ENCODE measurements at regions not wholly inside any gene's neighbourhood (a gene's known extent, or its start where the extent isn't known, plus 50 kb on each side); places are given as distances from the start of the nearest gene placed in this dataset.

DNA sequence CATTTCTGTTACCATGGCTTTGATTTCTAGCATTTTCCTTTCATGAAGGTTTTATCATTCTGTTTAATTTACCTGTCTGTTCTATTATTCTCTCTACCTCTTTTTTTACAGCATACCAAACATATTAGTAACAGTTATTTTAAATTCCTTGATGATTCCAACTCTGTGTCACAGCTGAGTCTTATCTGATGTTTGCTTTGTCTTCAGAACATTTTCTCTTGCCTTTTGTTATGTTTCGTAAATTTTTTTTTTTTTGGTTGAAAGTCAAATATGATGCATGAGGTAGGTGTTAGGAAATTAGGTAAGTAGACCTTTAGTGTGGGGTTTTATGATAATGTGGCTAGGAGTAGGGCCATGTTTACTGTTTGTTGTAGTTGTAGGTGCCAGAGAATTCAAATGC, 496.4 kb downstream of the FOXG1 start:
- DNase-seq (ENCODE audit: low read depth in 1 of 2, low spot score in 1 of 2): no peak
- no peak overlapping the region for H3K27ac ChIP-seq (replicated peaks)
- no peak overlapping the region for H3K4me3 ChIP-seq (replicated peaks; ENCODE audit: insufficient read depth, low read length)
- TF ChIP-seq SPI1 (IDR thresholded peaks at IDR 0.05; ENCODE audit: borderline replicate concordance, low read depth): no peak
- TF ChIP-seq POLR2AphosphoS5 (IDR thresholded peaks at IDR 0.05; ENCODE audit: low read depth): no peak
- TF ChIP-seq GABPA (IDR thresholded peaks at IDR 0.05; ENCODE audit: low read depth): no peak
- TF ChIP-seq, protein P1, sequence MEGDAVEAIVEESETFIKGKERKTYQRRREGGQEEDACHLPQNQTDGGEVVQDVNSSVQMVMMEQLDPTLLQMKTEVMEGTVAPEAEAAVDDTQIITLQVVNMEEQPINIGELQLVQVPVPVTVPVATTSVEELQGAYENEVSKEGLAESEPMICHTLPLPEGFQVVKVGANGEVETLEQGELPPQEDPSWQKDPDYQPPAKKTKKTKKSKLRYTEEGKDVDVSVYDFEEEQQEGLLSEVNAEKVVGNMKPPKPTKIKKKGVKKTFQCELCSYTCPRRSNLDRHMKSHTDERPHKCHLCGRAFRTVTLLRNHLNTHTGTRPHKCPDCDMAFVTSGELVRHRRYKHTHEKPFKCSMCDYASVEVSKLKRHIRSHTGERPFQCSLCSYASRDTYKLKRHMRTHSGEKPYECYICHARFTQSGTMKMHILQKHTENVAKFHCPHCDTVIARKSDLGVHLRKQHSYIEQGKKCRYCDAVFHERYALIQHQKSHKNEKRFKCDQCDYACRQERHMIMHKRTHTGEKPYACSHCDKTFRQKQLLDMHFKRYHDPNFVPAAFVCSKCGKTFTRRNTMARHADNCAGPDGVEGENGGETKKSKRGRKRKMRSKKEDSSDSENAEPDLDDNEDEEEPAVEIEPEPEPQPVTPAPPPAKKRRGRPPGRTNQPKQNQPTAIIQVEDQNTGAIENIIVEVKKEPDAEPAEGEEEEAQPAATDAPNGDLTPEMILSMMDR (IDR thresholded peaks at IDR 0.05; ENCODE audit: insufficient read depth, low read length): no peak
- TF ChIP-seq, protein P2, sequence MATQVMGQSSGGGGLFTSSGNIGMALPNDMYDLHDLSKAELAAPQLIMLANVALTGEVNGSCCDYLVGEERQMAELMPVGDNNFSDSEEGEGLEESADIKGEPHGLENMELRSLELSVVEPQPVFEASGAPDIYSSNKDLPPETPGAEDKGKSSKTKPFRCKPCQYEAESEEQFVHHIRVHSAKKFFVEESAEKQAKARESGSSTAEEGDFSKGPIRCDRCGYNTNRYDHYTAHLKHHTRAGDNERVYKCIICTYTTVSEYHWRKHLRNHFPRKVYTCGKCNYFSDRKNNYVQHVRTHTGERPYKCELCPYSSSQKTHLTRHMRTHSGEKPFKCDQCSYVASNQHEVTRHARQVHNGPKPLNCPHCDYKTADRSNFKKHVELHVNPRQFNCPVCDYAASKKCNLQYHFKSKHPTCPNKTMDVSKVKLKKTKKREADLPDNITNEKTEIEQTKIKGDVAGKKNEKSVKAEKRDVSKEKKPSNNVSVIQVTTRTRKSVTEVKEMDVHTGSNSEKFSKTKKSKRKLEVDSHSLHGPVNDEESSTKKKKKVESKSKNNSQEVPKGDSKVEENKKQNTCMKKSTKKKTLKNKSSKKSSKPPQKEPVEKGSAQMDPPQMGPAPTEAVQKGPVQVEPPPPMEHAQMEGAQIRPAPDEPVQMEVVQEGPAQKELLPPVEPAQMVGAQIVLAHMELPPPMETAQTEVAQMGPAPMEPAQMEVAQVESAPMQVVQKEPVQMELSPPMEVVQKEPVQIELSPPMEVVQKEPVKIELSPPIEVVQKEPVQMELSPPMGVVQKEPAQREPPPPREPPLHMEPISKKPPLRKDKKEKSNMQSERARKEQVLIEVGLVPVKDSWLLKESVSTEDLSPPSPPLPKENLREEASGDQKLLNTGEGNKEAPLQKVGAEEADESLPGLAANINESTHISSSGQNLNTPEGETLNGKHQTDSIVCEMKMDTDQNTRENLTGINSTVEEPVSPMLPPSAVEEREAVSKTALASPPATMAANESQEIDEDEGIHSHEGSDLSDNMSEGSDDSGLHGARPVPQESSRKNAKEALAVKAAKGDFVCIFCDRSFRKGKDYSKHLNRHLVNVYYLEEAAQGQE (IDR thresholded peaks at IDR 0.05; ENCODE audit: insufficient replicate concordance, low read depth): no peak
- no peaks in the 10 kb centered on the region for H3K27me3 ChIP-seq (ENCODE audit: insufficient read depth, poor library complexity, severe bottlenecking)

DNA sequence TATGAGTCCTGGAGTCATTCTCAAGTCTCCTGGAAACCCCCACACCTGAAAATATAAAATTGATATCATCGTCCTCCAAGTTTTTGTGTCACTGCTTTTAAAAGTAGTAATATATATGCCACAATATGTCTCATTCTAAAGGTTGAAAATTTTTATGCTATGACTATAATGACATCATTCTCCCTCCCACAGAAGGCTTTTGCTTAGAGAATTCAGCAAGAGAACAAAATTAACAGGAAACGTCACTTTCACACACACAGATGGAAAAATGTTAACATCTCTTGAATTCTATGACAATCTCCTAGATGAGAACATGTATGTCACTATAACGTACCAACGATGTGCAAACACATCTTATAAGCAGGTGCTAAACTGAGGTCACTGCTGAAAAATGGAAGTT, 498.3 kb downstream of the FOXG1 start:
- Histone ChIP-seq H3K27ac (replicated peaks) (no peak overlapping the region), H3K4me3 (replicated peaks; ENCODE audit: insufficient read depth, low read length) (no peak overlapping the region), H3K27me3 (ENCODE audit: insufficient read depth, poor library complexity, severe bottlenecking) (no peaks in the 10 kb centered on the region)
- TF ChIP-seq POLR2AphosphoS5 (IDR thresholded peaks at IDR 0.05; ENCODE audit: low read depth) (no peak), SPI1 (IDR thresholded peaks at IDR 0.05; ENCODE audit: borderline replicate concordance, low read depth) (no peak), GABPA (IDR thresholded peaks at IDR 0.05; ENCODE audit: low read depth) (no peak)
- TF ChIP-seq, protein P1 (IDR thresholded peaks at IDR 0.05; ENCODE audit: insufficient read depth, low read length): no peak
- TF ChIP-seq, protein P2 (IDR thresholded peaks at IDR 0.05; ENCODE audit: insufficient replicate concordance, low read depth): no peak
- DNase-seq (ENCODE audit: low read depth in 1 of 2, low spot score in 1 of 2): no peak

DNA sequence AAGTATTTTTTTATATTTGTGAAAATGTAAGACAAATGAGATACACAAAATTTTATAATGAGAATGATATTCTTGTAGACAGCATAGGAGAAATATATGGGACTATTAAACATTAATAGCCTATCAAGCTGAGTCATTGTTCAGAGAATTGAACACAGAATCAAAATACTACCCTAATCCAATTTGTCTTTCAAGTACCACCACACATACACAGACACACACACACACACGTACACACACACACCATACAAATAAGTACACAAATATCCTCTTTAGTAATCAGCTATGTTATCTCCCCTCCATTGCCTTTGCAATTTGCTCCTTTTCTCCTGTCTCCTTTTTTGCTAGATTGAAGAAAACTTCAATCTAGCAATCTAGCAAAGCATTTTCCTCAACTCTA, 499.3 kb downstream of the FOXG1 start:
- DNase-seq (ENCODE audit: low read depth in 1 of 2, low spot score in 1 of 2): no peak
- Histone ChIP-seq H3K27me3 (ENCODE audit: insufficient read depth, poor library complexity, severe bottlenecking) (no peaks in the 10 kb centered on the region), H3K4me3 (replicated peaks; ENCODE audit: insufficient read depth, low read length) (no peak overlapping the region), H3K27ac (replicated peaks) (no peak overlapping the region)
- no peak for TF ChIP-seq GABPA (IDR thresholded peaks at IDR 0.05; ENCODE audit: low read depth)
- TF ChIP-seq SPI1 (IDR thresholded peaks at IDR 0.05; ENCODE audit: borderline replicate concordance, low read depth): no peak
- TF ChIP-seq, protein P2 (IDR thresholded peaks at IDR 0.05; ENCODE audit: insufficient replicate concordance, low read depth): no peak
- TF ChIP-seq, protein P1 (IDR thresholded peaks at IDR 0.05; ENCODE audit: insufficient read depth, low read length): no peak
- TF ChIP-seq POLR2AphosphoS5 (IDR thresholded peaks at IDR 0.05; ENCODE audit: low read depth): no peak
